HG02623 (cell line): ENCODE measurements at regions not wholly inside any gene's neighbourhood (a gene's known extent, or its start where the extent isn't known, plus 50 kb on each side); places are given as distances from the start of the nearest gene placed in this dataset.

Experiments used
- ATAC-seq: cut with Tn5 transposase; IDR thresholded peaks from one replicate; pipeline ENCODE4 v1.9.1; 2021; ENCODE audit warnings: moderate library complexity; ENCODE audit not compliant: unreplicated experiment

DNA sequence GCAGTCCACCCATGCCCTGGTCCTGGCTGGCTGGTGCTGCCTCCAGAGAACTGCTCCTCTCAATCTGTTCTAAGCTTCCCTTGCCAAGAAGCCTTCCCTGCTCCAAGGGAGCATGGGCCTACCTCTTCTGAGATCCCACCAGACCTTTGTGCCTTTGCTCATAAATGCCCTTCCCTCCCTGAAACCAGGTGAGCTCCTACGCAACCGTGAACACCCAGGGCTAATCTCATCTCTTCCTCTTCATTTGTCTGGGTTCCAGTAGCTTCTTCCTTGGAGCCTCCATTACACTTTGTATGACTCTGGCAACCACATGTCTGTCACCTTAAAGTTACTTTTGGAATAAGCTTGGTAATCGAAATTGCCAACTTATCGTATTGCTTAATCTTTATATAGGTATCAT is 270.6 kb downstream of the PBX3 start:
- ATAC-seq: no peak

DNA sequence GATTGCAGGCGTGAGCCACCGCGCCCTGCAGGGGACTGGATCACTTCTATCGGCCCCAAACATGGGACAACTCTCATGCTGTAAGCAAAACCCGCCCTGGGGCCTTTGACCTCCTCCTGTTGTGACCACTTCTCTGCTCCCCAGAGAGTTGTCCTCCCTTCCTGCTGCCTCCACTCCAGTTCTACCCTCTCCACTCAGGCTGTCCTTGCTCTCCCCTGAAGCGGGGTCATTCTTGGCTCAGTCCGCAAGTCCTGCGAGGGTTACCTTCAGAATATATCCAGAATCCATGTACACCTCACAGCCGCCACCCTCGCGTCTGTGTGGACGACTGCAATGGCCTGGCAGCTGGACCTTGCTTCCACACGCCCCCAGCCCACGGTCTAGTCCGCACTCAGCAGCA is 273.7 kb downstream of the PBX3 start:
- ATAC-seq: no peak

DNA sequence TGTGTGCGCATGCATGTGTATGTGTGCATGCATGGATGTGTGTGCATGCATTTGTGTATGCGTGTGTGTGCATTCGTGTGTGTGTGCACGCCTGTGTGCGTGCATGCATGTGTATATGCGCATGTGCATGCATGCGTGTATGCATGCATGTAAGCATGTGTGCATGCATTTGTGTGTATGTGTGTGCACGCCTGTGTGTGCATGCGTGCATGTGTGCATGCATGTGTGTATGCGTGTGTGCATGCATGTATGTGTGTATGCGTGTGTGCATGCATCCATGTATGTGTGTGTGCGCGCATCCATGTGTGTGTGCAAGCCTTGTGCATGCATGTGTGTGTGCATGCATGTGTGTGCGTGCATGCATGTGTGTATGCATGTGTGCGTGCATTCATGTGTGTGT is 276.8 kb downstream of the PBX3 start:
- ATAC-seq: no peak

DNA sequence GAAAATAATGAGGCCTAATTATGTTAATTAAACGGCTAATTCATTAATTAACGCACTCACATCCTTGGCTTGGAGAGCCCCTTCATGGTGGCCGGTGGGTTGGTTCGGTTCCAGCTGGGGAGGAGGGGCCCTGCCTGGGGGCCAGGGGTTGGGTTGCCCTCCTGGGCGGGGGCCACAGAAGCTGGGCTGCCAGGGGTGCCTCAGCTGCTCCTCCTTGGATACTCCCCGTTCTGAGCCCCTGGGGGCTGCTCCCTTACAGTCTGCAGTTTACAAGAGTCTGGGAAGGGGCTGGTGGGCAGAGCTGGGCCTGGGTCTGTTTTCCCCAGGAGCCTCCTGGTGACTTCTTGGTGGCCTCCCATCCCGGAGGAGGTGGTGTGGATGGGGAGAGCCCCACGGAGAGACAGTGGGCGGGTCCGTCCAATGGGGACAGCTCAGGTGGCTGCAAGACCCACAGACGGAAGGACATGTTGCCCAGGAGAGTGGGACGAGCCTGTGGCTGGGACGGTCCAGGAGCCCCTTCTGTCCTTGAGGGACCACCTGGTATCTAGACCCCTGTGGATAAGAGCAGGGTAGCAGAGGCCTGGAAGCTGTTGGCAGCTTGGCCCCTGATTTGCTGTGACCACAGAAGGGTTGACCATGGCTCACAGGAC is 277.5 kb downstream of the PBX3 start:
- ATAC-seq: no peak

DNA sequence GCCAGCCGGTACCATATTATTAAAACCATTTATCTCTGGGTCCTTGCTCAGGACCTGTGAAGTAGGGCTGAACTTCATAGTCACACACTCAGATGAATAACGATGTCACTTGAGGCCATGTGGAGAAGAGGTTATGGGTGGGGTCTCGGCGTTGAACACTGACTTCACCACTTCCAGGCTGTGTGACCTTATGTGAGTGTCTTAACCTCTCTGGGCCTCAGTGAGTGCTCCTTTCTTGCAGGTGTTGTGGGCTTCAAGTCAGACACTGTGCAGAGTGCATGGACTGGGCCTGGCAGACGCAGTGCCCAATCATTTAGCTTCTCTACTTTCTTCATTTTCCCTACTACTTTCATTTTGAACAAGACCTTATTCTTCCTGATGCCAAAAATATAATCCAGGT is 278.8 kb downstream of the PBX3 start:
- ATAC-seq: no peak

DNA sequence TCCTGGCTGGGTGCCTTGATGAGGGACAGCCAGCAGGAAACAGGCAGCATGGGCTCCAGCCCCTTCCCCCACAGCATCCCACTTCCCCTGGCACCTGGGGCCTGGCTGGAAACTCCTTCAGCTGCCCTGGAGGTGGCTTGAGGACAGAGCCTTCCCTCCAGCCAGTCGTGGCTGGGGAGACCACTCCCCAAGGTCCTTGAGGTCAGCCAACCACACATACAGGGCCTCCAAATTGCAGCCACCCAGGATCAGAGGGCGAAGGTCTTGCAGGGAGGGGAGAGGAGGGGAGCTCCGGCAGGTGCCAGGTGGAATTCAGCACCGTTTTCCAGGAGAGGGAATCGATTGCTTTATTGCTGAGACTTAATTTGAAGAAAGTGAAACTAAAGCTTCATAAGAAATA is 280.4 kb downstream of the PBX3 start:
- ATAC-seq: no peak

DNA sequence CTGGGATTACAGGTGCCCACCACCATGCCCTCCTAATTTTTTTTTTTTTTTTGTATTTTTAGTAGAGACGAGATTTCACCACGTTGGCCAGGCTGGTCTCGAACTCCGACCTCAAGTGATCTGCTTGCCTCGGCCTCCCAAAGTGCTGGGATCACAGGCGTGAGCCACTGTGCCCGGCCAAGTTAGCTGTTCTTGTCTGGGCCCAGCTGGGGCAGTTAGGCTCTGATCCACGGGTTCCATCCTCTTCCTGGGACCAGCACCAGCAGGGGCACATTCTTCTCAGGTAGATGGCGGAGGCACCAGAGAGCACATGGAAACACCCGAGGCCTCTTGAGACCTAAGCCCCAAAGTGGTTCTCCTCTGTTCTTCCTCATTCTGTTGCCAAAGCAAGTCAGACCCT is 281.6 kb downstream of the PBX3 start:
- no peak for ATAC-seq

DNA sequence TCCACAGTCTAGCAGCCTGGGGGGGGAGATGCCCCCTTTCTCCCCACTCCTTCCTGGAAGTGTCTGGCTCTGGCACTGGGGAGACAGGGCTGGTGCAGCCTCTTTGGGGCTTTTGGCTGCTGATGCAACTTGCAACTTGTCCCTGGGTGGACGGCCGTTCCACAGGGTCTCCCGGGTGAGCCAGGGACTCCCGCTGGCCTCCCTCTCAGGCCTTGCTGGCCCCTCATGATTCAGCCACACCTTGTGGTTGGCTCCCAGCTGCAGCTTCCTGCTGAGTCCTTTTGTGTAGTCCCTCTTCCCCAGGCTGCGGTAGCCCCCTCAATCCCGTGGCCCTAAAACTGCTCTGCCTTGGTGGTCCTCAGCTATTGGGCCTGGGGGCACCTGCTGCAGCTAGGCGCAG is 283.5 kb downstream of the PBX3 start:
- no peak for ATAC-seq

DNA sequence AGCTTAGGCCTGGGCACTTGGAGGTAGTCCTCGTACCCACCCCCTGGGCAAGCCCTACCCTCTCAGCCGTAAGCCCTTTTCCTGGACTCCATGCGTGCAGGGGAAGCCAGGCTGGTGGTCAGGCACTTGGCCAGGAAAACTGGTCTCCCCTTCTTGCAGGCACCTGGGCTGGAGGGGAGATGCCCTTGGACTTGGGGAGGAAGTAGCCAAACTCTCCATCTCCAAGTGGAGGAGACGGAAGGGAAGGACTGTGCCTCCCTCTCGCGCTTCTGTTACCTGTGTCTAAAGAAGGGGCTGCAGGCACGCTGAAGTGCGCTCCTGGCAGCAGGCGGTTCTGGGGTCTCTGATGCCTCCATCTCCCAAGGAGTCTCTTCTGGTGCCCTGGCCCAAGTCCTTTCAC is 283.9 kb downstream of the PBX3 start:
- ATAC-seq: no peak

DNA sequence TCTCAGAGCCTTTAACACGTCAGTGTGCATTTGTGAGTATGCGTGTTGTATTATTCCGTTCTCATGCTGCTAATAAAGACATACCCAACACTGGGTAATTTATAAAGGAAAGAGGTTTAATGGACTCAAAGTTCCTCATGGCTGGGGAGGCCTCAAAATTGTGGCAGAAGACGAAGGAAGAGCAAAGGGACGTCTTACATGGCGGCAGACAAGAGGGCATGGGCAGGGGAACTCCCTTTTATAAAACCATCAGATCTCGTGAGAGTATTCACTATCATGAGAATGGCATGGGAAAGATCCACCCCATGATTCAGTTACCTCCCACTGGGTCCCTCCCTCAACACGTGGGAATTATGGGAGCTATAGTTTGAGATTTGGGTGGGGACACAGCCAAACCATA is 285.0 kb downstream of the PBX3 start:
- no peak for ATAC-seq

DNA sequence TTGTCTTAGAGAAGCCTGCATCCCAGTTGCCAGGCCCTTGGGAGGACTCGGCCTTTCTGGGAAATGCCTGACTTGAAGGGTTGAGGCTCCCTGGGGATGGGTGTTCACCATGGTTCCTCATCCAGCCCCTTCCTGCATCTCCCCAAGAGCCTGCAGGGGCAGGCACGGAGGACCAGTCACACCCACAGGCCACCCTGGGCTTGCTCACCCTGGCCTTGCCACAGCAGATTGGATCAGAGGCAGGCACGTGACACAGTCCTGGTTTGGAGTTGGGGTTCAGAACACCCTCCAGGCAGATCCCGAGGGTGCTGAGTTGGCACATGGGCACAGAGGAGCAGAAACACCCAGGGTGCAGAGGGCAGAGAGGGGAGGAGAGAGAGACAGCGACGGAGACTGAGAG is 286.1 kb downstream of the PBX3 start:
- no peak for ATAC-seq

DNA sequence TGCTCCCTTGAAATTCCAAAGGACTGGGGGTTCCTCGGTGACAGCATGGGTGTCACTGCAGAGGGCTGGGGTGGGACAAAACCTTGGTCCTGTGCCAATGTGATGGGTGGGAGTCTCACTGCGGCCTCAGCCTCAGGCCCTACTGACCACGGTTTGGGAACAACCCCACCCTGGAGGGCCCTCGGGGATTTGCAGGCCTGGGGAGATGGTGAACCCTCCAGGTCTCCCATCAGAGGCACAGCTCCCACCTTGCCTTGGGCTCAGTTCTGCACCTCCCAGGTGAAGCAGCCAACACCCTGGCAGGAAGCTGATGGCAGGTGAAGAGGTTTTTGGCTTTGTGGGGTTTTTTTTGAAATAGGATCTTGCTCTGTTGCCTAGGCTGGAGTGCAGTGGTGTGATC is 286.8 kb downstream of the PBX3 start:
- no peak for ATAC-seq

DNA sequence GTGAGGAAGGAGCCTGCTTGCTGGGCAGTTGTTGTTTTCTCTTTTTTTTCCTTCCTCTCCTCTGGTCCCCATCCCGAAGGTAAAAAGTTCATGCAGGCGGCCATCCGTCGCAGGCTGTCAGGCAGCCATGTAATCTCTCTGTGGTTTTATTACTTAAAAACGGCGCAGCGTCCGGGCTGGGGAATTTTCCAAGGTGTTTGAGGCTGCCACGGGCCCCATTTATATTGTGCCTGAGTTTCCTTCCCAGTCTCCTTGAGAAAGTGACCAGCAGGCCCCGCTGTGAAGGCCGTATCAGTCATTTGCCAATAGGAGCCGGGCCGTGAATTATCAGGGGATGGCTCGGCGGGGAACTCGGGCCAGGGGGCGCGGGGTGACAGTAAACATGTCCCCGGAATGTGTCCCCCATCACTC is 289.7 kb downstream of the PBX3 start:
- no peak for ATAC-seq

DNA sequence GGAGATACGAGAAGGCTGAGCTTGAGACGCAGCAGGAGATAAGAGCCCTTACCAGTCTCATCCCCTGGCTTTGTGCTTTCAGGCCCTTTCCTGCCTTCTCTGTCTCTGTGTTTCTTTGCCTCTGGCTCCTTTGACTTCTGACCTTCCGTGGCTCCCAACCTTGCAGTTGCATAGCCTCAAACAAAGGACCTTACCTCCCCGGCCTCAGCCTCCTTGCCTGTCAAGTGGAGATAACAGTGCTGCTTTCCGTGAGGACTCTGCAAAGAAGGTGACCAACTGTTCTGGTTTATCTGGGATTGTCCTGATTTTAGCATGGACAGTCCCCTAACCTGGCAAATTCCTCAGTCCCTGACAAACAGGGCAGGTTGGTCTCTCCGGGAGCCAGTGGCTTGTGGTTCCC is 287.8 kb upstream of the MVB12B start:
- ATAC-seq: no peak

DNA sequence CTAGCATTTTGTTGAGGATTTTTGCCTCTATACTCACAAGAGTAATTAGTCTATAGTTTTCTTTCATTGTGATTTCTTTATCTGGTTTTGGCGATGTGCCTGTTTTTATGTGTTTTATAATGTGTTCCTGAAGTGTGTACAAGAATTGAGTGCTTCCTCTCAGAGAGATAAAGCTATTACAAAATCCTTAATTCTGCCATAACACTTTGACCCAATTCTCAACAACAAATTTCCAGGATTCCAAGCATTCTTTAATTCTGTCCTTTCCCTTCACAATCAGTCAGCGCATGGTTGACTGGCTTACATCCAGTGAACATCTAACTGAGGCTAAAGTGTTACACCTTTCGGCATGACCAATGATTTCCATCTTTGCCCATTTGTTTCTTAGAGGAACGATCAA is 282.9 kb upstream of the MVB12B start:
- ATAC-seq: no peak

DNA sequence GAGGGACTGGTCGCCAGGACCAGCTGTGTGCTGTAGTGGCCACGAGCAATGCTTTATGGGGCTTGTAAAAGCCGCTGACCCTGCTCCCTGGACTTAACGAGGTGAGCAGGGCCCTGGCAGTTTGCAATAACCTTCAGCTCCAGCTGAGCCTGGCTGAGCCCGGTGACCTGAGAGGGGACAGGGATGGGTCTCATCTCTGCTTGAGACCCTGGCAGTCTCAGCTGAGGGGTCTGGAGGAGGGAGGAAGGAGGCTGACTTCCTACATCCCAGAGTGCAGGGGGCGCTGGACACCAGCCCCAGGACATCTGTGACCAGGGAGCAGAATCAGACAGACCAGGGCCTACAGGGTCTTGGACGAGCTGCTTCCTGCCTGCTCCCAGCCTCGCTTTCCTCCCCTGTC is 277.5 kb upstream of the MVB12B start:
- no peak for ATAC-seq

DNA sequence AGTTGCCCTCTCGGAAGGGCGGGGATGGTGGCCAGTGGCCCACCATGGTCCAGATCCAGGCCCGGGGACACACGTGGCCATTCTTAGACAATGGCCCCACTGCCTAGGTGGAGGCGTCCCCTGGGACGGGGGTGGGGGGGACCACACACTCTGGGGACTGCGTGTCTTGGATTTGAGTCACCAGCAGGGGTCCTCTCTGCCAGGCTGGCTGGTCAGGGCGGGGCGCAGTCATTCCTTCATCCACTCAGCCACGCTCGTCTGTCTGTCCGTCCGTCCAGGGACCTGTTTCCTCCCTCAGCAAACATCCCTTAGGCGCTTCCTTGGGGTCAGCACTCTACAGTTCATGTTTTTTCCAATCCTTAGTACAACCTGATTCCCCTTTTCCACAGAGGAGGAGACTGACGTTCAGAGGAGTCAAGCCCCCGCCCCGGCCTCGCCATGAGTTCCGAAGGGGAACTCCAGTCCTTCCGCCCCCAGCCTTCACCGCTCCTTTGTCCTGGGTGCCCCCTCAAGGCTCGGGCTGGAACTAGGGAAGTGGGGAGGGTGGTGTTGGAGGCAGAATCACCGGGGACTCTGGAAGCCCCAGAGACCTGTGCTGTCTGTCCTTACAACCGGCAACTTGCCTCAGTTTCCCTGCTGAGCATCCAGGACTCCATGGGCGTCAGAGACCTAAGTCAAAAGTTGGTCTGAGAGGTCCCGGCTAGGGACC is 276.6 kb upstream of the MVB12B start:
- no peak for ATAC-seq

DNA sequence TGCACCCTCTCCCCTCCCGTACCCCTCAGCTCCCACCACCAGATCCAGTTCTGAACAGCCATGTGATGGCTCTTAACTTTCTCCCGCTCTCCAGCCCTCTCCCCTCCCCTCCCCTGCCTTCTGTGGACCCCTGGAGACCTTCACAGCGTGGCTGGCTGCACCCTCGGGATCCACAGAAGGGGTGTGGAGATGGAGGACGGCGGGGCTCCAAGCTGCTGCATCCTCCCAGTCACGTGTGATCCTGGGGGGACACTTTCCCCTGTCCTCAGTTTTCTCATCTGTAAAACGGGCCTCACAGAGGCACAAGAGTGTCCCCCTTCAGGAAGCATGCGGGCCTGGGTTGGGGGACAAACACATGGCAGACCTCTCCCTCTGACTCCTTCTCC is 276.0 kb upstream of the MVB12B start:
- ATAC-seq: no peak

DNA sequence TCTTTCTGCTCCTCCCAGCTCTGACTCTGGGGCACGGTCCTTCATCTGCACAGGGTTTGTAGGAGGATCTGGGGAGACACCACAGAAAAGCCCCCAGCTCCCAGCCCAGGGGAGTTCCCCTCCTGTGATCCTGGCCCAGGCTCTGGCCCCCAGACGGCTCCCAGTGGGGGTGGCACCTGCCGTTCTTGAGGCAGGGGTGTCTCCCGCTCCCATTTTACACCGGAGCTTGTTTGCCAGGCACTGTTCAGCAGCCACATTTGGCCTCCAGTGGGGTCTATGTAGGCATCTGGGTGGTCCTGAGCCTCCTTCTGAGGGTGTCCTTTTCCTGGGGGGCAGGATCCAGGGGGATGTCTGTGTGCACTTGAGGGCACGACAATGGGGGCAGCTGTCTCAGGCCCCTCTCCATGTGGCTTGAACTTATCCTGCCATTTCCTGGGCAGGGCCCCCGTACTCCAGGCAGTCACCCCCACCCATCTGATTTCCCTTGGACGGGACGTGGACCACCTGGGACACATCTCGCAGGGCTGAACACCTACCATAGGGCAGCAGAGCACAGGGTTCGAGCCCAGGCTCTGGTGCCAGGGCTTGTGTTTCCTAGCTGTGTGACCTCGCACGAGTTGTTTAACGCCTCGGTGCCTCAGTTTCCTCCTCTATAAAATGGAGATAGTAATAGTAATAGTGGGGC is 275.0 kb upstream of the MVB12B start:
- ATAC-seq: no peak

DNA sequence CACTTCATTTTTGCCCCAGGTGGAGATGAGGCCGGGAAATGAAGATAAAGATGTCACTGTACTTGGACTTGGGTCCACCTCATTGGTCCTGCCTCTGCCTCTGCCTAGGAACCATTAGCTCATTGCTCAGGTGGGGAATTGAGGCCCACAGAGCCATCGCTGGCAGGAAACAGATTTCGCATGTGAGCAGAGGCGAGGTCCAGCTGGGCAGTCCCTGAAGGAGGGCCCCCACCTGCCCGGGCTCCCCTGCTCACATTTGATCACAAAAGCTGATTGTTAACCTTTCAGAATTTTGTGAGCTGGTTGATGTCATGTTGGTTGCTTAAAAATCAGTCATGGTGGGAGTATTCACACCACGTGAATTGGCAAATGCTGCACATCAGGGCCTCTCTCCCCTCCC is 273.8 kb upstream of the MVB12B start:
- ATAC-seq: no peak

DNA sequence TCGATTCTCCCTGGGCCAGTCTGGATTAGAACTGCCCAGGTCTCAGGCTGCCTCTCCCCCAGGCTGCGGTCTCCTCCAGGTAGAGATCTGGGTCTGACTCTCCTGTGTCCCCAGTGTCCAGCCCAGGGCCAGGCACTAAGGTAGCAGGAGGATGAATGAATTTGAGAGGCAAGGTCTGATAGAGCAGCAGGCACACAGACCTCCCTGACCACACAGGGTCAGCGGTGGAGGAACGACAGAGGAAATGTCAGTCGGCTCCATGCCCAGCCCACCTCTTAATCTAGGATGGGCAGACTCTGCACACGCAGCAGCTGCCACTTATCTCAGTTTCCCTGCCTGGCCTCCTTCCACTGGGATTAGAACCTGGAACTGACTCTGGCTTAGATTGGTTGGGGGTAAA is 272.7 kb upstream of the MVB12B start:
- ATAC-seq: no peak

DNA sequence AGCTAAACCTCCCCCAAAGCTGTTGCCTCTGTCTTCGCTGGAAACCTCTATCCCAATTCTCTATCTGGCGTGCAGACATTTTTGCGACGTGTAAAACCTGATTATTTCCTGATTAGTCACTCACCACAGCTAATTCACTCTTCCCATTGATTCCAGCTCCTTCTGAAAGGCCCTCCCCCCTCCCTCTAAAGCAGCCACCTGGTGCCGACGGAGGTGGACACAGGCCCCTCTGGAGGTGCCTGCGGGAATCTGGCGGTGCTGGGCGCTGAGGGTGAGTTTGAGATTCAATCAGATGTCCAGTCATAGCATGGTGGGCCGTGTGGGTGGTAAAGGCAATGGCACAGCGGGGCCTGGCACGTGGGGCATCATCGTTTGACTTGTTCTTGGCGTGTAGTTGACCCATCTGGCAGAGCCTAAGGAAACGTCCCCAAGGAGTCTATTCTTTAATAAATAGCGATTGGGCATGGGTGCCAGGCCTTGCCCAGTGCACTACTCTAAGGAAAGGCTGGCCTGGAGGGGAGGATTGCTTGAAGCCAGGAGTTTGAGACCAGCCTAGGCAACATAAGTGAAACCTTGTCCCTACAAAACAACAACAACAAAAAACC is 271.1 kb upstream of the MVB12B start:
- no peak for ATAC-seq
